WTC11 (cell line): ENCODE measurements at regions not wholly inside any gene's neighbourhood (a gene's known extent, or its start where the extent isn't known, plus 50 kb on each side); places are given as distances from the start of the nearest gene placed in this dataset.
"Not testable (repeated sequence)": the region's sequence is repeated elsewhere in the genome, so short reads cannot be mapped to it uniquely, and the experiment has no call there.

ENCODE experiments used
- ATAC-seq: fragments of 200-7000 bp; cut with Tn5 transposase; 2 replicates; pipeline ENCODE4 v1.10.0; 2021; ENCODE audit warnings: mild to moderate bottlenecking, moderate library complexity
- CTCF ChIA-PET: fragments of 300-600 bp; sonication (Branson Sonifier 250); formaldehyde crosslinking; loops from one replicate; lab custom pipeline; 2021; ENCODE audit warnings: antibody characterized with exemption; lab: Charles Lee
- POLR2A ChIA-PET: fragments of 350-600 bp; sonication (Branson Sonifier 250); formaldehyde crosslinking; loops from one replicate; lab custom pipeline; 2021; ENCODE audit warnings: antibody characterized with exemption; lab: Charles Lee
- DNase-seq: peaks from one replicate; pipeline ENCODE4 v3.0.0; 2021; ENCODE audit warnings: low spot score
- H3K27ac Mint-ChIP-seq: 2 replicates; pipeline ENCODE4 v1.8.0; 2021; ENCODE audit warnings: mixed read lengths
- H3K27me3 Mint-ChIP-seq: 2 replicates; pipeline ENCODE4 v1.8.0; 2021; ENCODE audit warnings: low read depth, mild to moderate bottlenecking, moderate library complexity, mixed read lengths
- H3K36me3 Mint-ChIP-seq: 2 replicates; pipeline ENCODE4 v1.8.0; 2021; ENCODE audit warnings: mixed read lengths
- H3K4me1 Mint-ChIP-seq: 2 replicates; pipeline ENCODE4 v1.8.0; 2022; ENCODE audit warnings: mixed read lengths
- H3K4me3 Mint-ChIP-seq: 2 replicates; pipeline ENCODE4 v1.8.0; 2021; ENCODE audit warnings: mild to moderate bottlenecking, moderate library complexity, mixed read lengths
- H3K9me3 Mint-ChIP-seq: 2 replicates; pipeline ENCODE4 v1.8.0; 2021; ENCODE audit warnings: mixed read lengths
- CBFB ChIP-seq: sonication (generic); formaldehyde crosslinking; IDR thresholded peaks from 2 replicates; pipeline ENCODE4 v1.8.1; 2022; ENCODE audit warnings: mild to moderate bottlenecking, low read depth, missing genetic modification reagents
- ESRRA ChIP-seq: sonication (generic); formaldehyde crosslinking; IDR thresholded peaks from 2 replicates; pipeline ENCODE4 v1.8.1; 2022; ENCODE audit warnings: mild to moderate bottlenecking, missing genetic modification reagents, borderline replicate concordance
- HMGA2 ChIP-seq: fragments of 250-450 bp; sonication (Bioruptor Pico); IDR thresholded peaks from 2 replicates; pipeline ENCODE4 v1.4.0; 2021; ENCODE audit warnings: mild to moderate bottlenecking, moderate library complexity
- IRF2 ChIP-seq: sonication (generic); formaldehyde crosslinking; IDR thresholded peaks from 2 replicates; pipeline ENCODE4 v1.8.0; 2022; ENCODE audit warnings: low read depth, missing genetic modification reagents, borderline replicate concordance
- JAZF1 ChIP-seq: fragments of 250-450 bp; sonication (Bioruptor Pico); IDR thresholded peaks from 2 replicates; pipeline ENCODE4 v1.9.0; 2021; ENCODE audit warnings: moderate library complexity, mild to moderate bottlenecking, inconsistent platforms
- NFATC4 ChIP-seq: fragments of 250-450 bp; sonication (Bioruptor Pico); IDR thresholded peaks from 2 replicates; pipeline ENCODE4 v1.9.0; 2021; ENCODE audit warnings: mild to moderate bottlenecking
- RELA ChIP-seq: sonication (generic); formaldehyde crosslinking; IDR thresholded peaks from 2 replicates; pipeline ENCODE4 v1.8.1; 2022; ENCODE audit warnings: missing genetic modification reagents, mild to moderate bottlenecking, borderline replicate concordance
- RORB ChIP-seq: fragments of 250-450 bp; sonication (Bioruptor Pico); IDR thresholded peaks from 2 replicates; pipeline ENCODE4 v1.9.0; 2021; ENCODE audit warnings: mild to moderate bottlenecking
- ZNF138 ChIP-seq: sonication (generic); formaldehyde crosslinking; conservative IDR thresholded peaks from 2 replicates; pipeline ENCODE4 v1.8.1; 2022; ENCODE audit warnings: mild to moderate bottlenecking, moderate library complexity, missing genetic modification reagents
- ZNF219 ChIP-seq: sonication (generic); formaldehyde crosslinking; IDR thresholded peaks from 2 replicates; pipeline ENCODE4 v1.8.0; 2023; ENCODE audit warnings: missing genetic modification reagents, mild to moderate bottlenecking, borderline replicate concordance
- ZNF671 ChIP-seq: fragments of 250-450 bp; sonication (Bioruptor Pico); IDR thresholded peaks from 2 replicates; pipeline ENCODE4 v1.8.0; 2021; ENCODE audit warnings: mild to moderate bottlenecking
- TF ChIP-seq, protein P1 (sequence below): sonication (generic); formaldehyde crosslinking; IDR thresholded peaks from 2 replicates; pipeline ENCODE4 v1.8.0; 2022; ENCODE audit warnings: mild to moderate bottlenecking, missing genetic modification reagents
- TF ChIP-seq, protein P2 (sequence below): sonication (generic); formaldehyde crosslinking; IDR thresholded peaks from 2 replicates; pipeline ENCODE4 v1.8.1; 2022; ENCODE audit warnings: mild to moderate bottlenecking, moderate library complexity, missing genetic modification reagents
- TF ChIP-seq, protein P3 (sequence below): sonication (generic); formaldehyde crosslinking; conservative IDR thresholded peaks from 2 replicates; pipeline ENCODE4 v1.8.1; 2023; ENCODE audit warnings: mild to moderate bottlenecking, low read depth, missing genetic modification reagents, moderate library complexity
- TF ChIP-seq, protein P4 (sequence below): sonication (generic); formaldehyde crosslinking; IDR thresholded peaks from 2 replicates; pipeline ENCODE4 v1.8.1; 2023; ENCODE audit warnings: mild to moderate bottlenecking, missing genetic modification reagents, moderate library complexity
- TF ChIP-seq, protein P5 (sequence below): sonication (generic); formaldehyde crosslinking; IDR thresholded peaks from 2 replicates; pipeline ENCODE4 v1.8.1; 2023; ENCODE audit warnings: mild to moderate bottlenecking, missing genetic modification reagents

DNA sequence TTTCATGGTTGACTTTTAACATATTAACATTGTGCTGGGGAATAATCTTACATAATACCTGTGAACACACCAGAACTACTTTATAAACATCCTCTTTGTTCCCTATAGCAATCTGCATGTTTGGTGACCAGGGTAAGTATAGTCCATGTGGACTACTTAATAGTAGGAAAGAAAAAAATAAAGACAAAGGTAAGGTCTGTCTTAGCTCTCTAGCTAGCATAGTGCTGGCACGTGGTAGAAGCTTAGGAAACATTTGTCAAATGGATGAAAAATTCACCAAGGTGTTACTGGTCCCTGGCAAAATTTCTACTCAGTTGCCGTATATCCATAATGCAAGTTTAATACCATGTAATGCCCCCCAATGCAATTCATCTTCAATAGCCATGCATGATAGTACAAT lies 78.6 kb upstream of the ABCA1 start (continued):
- no peak for TF ChIP-seq JAZF1 (CRISPR knock-in tag)
- no peak for TF ChIP-seq ZNF671 (CRISPR knock-in tag)

DNA sequence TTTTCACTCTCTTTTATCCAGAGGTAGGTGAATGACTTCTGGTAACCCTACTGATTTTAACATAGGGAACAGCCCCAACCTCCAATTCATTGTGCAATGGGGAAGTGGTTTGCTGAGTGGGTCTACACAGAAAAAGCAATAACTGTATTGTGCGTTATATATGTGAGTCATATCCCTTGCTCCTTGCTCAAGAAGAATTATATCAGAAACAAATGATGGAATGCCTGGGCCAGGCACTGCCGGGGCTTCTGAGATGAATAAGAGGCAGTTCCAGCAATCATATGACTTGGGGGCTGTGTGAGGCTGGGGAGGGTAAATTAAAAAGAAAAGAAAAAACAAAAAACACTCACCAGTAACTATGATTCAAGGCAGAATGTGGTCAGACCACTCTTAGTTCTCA lies 79.2 kb upstream of the ABCA1 start:
- ChIA-PET POLR2A (interaction anchor here (0.6 to 1.1 kb wide), 2 partner anchors 13 to 83 kb away, joined by 3 to 6 read pairs; no protein-coding TSS in a partner anchor), CTCF (no interaction called here)
- TF ChIP-seq, protein P1, sequence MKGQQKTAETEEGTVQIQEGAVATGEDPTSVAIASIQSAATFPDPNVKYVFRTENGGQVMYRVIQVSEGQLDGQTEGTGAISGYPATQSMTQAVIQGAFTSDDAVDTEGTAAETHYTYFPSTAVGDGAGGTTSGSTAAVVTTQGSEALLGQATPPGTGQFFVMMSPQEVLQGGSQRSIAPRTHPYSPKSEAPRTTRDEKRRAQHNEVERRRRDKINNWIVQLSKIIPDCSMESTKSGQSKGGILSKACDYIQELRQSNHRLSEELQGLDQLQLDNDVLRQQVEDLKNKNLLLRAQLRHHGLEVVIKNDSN (CRISPR knock-in tag), result no peak
- TF ChIP-seq, protein P2, sequence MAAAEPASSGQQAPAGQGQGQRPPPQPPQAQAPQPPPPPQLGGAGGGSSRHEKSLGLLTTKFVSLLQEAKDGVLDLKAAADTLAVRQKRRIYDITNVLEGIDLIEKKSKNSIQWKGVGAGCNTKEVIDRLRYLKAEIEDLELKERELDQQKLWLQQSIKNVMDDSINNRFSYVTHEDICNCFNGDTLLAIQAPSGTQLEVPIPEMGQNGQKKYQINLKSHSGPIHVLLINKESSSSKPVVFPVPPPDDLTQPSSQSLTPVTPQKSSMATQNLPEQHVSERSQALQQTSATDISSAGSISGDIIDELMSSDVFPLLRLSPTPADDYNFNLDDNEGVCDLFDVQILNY (CRISPR knock-in tag), result no peak
- no peak for TF ChIP-seq ZNF219 (CRISPR knock-in tag)
- TF ChIP-seq, protein P3, sequence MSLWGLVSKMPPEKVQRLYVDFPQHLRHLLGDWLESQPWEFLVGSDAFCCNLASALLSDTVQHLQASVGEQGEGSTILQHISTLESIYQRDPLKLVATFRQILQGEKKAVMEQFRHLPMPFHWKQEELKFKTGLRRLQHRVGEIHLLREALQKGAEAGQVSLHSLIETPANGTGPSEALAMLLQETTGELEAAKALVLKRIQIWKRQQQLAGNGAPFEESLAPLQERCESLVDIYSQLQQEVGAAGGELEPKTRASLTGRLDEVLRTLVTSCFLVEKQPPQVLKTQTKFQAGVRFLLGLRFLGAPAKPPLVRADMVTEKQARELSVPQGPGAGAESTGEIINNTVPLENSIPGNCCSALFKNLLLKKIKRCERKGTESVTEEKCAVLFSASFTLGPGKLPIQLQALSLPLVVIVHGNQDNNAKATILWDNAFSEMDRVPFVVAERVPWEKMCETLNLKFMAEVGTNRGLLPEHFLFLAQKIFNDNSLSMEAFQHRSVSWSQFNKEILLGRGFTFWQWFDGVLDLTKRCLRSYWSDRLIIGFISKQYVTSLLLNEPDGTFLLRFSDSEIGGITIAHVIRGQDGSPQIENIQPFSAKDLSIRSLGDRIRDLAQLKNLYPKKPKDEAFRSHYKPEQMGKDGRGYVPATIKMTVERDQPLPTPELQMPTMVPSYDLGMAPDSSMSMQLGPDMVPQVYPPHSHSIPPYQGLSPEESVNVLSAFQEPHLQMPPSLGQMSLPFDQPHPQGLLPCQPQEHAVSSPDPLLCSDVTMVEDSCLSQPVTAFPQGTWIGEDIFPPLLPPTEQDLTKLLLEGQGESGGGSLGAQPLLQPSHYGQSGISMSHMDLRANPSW (CRISPR knock-in tag), result no peak
- no peak for TF ChIP-seq IRF2 (CRISPR knock-in tag)
- no peak for TF ChIP-seq RELA (CRISPR knock-in tag)
- no peak for TF ChIP-seq ESRRA (CRISPR knock-in tag)
- TF ChIP-seq, protein P4, sequence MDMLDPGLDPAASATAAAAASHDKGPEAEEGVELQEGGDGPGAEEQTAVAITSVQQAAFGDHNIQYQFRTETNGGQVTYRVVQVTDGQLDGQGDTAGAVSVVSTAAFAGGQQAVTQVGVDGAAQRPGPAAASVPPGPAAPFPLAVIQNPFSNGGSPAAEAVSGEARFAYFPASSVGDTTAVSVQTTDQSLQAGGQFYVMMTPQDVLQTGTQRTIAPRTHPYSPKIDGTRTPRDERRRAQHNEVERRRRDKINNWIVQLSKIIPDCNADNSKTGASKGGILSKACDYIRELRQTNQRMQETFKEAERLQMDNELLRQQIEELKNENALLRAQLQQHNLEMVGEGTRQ, result no peak
- TF ChIP-seq RORB (CRISPR knock-in tag), result no peak
- TF ChIP-seq, protein P5, sequence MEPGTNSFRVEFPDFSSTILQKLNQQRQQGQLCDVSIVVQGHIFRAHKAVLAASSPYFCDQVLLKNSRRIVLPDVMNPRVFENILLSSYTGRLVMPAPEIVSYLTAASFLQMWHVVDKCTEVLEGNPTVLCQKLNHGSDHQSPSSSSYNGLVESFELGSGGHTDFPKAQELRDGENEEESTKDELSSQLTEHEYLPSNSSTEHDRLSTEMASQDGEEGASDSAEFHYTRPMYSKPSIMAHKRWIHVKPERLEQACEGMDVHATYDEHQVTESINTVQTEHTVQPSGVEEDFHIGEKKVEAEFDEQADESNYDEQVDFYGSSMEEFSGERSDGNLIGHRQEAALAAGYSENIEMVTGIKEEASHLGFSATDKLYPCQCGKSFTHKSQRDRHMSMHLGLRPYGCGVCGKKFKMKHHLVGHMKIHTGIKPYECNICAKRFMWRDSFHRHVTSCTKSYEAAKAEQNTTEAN (CRISPR knock-in tag), result no peak
- no peak for TF ChIP-seq CBFB (CRISPR knock-in tag)
- no peak for TF ChIP-seq HMGA2
- TF ChIP-seq ZNF138, result no peak
- TF ChIP-seq NFATC4 (CRISPR knock-in tag), result no peak
- no peak for ATAC-seq
- H3K27me3 Mint-ChIP-seq, result no peaks in the 10 kb centered on the region
- H3K4me3 Mint-ChIP-seq, result no peak overlapping the region
- no peaks in the 10 kb centered on the region for H3K9me3 Mint-ChIP-seq
- DNase-seq, result no peak
- no peak overlapping the region; the same call in 1 of the 2 replicates for H3K27ac Mint-ChIP-seq
- H3K4me1 Mint-ChIP-seq, result no peaks in the 10 kb centered on the region
- H3K36me3 Mint-ChIP-seq, result no peaks in the 10 kb centered on the region

DNA sequence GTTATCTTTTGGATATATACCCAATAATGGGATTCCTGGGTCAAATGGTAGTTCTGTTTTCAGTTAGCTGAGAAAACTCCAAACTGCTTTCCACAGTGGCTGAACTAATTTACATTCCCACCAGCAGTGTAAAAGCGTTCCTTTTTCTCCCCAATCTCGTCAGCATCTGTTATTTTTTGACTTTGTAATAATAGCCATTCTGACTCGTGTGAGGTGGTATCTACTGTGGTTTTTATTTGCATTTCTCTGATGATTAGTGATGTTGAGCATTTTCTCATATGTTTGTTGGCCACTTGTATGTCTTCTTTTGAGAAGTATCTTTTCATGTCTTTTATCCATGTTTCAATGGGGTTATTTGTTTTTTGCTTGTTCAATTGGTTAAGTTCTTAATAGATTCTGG lies 82.1 kb upstream of the ABCA1 start:
- H3K27ac Mint-ChIP-seq, ATAC-seq, DNase-seq, POLR2A ChIA-PET, H3K9me3 Mint-ChIP-seq, H3K4me3 Mint-ChIP-seq, H3K4me1 Mint-ChIP-seq, H3K36me3 Mint-ChIP-seq, H3K27me3 Mint-ChIP-seq: not testable (repeated sequence)
- CTCF ChIA-PET, result interaction anchor here (0.6 kb wide), 1 partner anchor 14 kb away, joined by 3 read pairs; no protein-coding TSS in a partner anchor
